Thyroid gland (tissue), 4 donors: ENCODE measurements at regions not wholly inside any gene's neighbourhood (a gene's known extent, or its start where the extent isn't known, plus 50 kb on each side); places are given as distances from the start of the nearest gene placed in this dataset.
"Not testable (repeated sequence)": the region's sequence is repeated elsewhere in the genome, so short reads cannot be mapped to it uniquely, and the experiment has no call there.

Experiments
- POLR2A ChIP-seq, 2 donors: fragments of 450-650 bp; IDR thresholded peaks; one replicate each; pipeline ENCODE4 v1.6.1; 2017; ENCODE audit warnings: antibody characterized with exemption in 2 of 2, mild to moderate bottlenecking in 2 of 2, moderate library complexity in 1 of 2
- TF ChIP-seq, protein P1 (sequence below), 6 experiments: fragments of 200-600 bp in 3 of 6; fragments of 450-650 bp in 3 of 6; sonication (generic) in 3 of 6; IDR thresholded peaks; one replicate each; pipeline ENCODE4 v1.5.1; 2016 to 2019; ENCODE audit warnings: antibody characterized with exemption in 6 of 6, mild to moderate bottlenecking in 2 of 6, inconsistent platforms in 1 of 6, moderate library complexity in 1 of 6

DNA sequence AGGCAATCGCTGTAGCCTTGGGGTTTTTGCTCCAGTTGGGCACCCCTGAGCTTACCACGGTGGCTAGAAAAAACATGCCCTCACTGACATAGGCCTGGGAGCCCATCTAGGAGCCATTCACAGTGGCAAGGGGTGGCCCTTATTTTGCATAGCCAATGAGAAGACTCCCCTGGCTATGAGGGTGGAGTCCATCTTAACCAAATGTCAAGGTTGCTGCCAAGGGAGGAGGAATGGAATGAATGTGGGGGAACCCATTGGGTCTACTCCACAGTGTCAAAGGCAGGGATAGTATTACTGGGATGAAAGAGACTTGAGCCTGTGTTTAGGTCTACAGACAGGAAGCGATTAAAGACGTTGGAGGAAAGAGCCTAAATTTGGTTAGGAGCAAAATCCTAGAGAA, 295.7 kb upstream of the PLGLB2 start:
- not testable (repeated sequence) for TF ChIP-seq POLR2A (IDR thresholded peaks at IDR 0.05)
- TF ChIP-seq, protein P1, sequence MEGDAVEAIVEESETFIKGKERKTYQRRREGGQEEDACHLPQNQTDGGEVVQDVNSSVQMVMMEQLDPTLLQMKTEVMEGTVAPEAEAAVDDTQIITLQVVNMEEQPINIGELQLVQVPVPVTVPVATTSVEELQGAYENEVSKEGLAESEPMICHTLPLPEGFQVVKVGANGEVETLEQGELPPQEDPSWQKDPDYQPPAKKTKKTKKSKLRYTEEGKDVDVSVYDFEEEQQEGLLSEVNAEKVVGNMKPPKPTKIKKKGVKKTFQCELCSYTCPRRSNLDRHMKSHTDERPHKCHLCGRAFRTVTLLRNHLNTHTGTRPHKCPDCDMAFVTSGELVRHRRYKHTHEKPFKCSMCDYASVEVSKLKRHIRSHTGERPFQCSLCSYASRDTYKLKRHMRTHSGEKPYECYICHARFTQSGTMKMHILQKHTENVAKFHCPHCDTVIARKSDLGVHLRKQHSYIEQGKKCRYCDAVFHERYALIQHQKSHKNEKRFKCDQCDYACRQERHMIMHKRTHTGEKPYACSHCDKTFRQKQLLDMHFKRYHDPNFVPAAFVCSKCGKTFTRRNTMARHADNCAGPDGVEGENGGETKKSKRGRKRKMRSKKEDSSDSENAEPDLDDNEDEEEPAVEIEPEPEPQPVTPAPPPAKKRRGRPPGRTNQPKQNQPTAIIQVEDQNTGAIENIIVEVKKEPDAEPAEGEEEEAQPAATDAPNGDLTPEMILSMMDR (IDR thresholded peaks at IDR 0.05) = not testable (repeated sequence)
